Globus pallidus (tissue), 1 donor: ENCODE measurements at regions not wholly inside any gene's neighbourhood (a gene's known extent, or its start where the extent isn't known, plus 50 kb on each side); places are given as distances from the start of the nearest gene placed in this dataset.

Experiments used
- DNase-seq: peaks from one replicate; pipeline ENCODE4 v3.0.0-alpha.2; 2015; ENCODE audit warnings: low spot score

DNA sequence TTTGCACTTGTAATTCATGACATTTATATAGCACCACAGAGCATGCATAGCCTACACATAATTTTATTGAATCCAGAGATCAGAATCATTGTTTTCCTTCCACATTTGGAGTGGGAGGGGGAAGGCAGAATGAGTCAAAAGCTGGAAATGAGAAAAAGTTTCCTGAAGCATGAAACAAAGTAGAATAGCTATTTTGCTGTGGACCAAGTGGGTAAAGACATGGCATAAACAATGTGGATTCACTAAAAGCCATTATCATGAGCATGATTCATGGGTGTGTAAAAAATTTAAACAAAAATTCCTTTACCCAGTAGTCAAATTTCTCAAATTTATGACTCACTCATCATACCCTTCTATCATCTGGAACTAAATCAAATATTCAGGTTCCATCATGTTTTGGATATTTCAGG lies 97.9 kb downstream of the YIPF5 start:
- no peak for DNase-seq

DNA sequence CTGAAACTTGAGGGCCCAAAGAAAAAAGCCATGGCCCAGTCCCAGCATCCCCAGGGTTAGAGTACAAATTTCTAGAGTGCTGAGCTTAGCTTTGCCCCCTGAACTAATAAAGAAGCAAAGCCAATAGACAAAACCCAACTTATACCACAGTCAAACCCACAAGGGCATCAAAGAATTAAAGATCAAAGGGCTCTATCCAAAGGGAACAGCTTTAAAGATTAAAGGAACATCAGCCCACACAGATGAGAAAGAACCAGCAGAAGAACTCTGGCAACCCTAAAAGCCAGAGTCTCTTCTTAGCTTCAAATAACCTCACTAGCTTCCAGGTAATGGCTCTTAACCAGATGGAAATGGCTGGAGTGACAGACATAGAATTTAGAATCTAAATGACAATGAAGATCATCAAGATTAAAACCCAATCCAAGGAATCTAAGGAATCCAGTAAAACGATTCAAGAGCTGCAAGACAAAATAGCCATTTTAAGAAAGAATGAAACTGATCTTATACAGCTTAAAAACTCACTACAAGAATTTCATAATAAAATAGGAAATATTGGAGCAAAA lies 93.9 kb downstream of the YIPF5 start:
- DNase-seq = no peak

DNA sequence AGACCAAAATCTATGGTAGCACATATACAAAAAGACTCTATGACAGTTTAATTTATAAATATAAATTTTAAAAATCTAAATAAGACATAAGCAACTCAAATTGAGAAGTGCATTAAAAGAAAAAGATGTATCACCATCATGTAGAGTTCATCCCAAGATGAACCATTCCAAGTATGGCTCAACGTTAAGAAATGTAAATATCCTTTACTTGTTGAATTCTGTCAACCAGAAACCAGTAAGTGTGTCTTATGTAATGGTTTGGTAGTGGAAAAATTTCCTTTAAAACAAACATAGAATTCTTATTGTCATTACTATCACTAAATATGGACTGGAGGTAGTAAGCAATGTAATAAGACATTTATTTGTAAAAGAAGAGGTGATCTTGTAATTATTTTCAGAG lies 87.3 kb downstream of the YIPF5 start:
- DNase-seq = no peak

DNA sequence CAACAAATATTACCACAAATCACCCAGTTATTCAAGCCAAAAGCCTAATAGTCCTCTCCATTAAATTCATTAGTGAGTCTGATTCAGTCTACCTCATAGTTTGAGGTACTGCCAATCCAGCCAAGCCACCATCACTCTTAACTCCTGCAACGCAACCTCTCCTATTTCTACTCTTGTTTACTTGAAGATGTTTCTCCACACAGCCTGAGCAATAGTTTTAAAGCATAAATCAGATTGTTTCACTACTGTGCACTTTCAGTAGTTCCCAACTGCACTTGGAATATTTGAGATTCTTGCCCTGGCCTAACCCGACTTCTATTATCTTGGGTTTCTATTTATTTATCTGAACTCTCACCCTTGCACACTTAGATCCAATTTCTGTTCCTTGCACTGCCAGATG lies 85.5 kb downstream of the YIPF5 start:
- DNase-seq = no peak

DNA sequence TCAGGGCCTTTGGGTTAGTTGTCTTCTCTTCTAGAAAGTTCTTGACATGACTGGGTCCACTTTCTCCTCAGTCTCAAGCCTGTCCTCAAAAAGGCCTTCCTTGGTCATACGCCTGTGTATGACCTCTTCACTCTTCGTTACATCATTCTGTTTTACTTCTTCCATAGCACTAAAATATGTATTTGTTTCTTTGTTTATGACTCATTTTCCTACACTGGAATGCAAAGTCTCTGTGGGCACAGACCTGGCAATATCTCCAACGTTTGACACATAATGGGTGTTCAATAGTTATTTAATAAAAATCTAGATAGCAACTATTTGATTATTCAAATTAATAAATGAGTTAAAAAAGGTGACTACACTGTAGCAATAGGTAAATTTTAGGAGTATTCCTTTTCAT lies 85.1 kb downstream of the YIPF5 start:
- DNase-seq = no peak

DNA sequence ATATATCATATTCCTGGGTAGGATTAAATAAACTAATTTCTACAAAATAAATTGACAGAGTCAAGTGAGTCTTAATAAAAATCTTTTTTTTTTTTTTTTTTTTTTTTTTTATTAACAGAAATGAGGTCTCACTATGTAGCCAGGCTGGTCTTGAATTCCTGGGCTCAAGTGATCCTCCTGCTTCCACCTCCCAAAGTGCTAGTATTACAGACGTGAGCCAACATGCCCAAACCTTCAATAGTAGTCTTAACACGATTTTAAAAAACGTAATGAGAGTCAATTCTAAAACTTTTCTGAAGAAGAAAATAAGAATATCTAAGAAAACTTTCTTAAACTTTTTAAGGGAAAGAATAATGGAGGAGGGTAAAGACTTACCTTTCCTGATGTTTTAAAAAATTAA lies 84.2 kb downstream of the YIPF5 start:
- no peak for DNase-seq

DNA sequence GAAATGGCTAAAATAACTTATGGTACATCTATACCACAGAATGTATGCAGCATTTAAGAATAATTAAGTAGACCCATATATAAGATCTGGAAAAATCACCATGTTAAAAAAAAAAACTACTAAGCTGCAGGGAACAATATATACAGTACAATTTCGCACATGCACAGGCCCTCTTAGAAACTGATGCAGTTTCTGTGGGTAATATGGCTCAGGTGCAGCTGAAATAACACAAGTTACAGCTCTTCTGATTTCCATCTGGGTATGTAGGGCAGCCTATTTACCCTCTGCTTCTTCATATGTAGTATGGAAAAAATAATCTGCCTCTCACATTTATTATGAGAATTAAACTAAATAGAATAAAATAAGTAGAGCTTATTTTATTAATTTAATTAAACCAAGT lies 82.9 kb downstream of the YIPF5 start:
- DNase-seq = no peak

DNA sequence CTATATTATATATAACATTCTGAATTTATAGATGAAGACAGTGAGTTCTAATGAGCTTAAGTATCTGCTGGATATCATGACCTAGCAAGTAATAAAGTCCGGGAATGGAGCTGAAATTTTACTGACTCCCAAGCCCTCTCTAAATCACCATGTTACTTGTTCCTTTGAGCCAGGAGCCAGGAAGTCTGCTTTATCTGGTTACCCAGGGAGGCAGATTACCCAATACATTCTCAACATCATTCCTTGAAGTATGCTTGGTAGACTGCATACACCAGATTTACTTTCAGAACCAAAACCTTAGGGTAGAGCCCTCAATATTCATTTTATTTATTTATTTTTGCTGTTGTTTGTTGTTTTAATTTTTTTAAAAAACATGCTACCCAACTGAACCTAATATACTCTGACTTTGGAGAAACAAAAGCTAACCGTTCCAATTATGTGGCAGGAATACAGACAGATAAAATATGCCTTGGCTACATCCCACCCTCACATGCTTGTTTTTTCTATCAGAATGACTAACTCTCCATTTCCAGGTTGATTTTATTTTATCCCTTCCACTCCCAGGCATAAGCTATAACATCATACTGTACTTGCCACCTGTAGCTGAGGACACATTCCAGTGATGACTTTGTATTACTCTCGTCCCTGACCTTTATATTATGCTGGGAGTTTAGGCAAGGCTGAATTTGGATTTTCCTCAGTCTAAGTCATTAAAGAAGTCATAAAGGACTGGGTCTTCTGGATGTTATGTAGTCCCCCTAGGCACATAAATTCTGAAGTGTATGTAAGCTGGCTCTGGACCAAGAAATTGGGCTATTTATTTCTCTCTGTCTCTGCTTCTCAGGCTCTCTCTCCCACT lies 82.0 kb downstream of the YIPF5 start:
- DNase-seq = no peak

DNA sequence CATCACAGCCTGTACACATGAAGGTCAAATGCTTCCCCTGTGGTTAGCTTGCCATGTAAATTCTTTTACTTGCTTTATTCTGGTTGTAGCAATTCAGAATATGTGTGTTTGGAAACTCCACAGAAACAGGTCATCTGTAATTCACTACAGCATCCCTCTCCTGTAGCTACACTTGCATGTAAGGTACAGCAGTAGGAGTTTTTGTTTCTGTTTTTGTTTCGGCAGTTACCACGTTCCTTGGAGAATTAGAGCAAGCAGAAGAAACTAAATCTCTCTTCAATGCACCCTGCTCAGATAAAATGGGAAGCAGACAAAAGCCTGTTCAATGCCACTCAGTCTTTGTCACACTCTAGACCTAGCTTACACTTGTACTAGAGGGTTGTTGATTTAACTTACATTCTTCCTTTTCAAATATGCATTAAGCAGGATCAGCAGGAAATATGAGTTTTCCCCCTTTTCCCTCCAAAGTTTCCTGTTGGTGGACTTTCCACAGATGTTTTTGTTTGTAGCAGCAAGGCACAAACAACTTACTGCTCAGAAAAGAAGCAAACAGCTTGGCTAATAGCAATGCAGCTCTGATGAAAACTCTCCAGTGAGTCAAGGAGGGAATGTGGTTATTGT lies 80.9 kb downstream of the YIPF5 start:
- no peak for DNase-seq

DNA sequence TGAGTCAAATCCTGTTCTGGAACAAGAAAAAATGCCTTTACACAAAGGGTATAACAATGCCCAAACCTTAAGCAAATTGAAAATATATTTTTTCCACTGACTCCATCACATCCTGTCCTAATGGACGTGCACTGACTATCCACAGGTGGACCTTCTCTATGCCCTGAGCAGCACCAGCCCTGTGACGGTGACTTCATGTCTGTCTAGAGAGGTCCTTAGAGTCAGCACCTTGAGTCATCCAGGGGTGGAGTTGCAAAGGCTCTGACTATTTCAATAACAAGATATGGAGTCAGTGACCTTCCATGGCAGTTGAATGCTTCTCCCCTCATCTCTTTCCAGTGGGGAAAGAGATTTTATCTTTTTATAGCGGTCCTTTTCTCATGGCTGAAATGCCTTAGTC lies 78.0 kb downstream of the YIPF5 start:
- DNase-seq = no peak

DNA sequence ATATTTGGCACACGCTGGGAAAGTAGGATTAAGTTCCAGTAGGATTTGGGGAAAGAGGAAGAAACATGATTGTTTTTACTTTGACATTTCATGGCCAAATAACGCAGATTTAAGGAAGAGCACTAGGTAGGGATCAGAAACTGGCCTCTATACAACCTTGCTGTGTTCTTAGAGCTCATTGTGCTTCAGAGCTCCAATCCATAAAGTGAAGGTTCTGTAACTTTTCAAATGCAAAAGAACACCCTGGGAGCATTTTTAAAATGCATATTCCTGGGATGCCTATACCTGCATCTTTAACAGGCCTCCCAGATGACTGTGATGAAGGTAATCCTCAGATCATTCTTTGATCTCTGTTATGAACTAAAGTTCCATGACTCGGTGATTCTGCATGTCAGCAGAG lies 77.1 kb downstream of the YIPF5 start:
- DNase-seq = no peak

DNA sequence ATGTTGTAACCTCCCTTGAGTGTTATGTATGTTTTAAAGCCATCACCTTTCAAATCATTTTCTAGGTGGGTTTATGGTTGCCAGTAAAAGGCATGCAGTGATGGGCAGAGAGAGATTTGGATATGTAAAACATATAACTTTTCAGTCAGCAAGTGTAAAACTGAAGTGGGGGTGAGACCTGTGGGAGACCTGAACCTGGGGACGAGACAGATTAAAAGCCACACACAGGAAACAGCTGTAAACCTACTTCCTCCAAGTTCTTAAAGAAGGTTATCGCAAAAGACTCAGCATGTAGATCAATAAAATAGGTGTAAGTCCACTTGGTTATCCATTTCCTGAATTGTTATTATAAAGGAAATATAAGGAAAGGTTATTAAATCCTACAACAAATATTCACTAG lies 76.6 kb downstream of the YIPF5 start:
- no peak for DNase-seq

DNA sequence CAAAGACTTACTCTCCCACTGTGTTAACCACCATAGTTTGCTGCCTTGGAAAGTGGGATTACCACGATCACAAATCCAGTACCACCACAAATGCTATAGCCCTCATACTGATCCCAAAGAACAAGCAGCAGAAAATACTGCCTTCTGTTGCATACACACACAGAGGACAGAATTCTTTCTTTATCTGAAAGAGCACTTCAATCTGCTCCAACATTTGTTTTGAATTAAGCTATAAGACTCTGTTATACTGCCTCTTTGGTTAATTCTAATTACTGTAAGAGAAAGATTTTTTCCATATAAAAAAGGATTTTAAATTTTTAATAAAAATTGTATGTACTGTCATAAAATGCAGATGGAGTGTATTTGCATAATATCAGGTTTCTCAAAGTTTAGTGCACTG lies 69.8 kb downstream of the YIPF5 start:
- no peak for DNase-seq

DNA sequence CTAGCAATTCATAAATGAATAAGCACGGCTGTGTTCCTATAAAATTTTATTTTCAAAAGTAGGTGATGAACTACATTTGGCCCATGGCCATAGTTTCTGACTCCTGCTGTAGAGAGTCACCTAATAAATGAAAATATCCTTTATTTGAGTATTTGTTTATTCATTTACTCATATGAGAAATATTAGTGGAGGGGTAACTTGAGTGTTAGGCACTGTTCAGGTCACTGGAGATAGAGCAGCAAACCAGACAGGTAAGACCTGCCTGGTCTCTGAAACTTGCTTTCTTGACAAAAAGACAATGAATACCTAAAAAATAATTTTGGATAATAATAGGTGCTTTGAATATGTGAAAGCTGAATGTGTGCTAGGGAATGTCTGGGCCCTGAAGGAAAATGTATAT lies 68.8 kb downstream of the YIPF5 start:
- DNase-seq = no peak

DNA sequence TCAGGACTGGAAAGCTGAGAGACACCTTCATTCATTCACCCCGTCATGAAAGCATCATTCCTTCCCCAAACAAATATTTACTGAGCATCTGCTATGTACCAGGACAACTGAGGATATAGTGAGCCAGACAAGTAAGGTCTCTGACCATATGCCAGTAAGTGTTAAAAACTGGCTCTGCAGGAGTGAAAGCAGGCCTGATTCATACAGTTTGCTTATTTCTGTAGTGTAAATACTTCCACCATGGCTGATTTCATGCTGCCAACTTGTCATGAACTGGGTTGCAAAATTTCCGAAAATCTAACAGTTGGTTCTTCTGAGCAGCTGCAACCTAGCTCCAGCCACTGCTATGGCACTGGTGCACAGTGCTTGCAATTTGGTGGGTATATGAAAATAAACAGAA lies 68.1 kb downstream of the YIPF5 start:
- DNase-seq = no peak

DNA sequence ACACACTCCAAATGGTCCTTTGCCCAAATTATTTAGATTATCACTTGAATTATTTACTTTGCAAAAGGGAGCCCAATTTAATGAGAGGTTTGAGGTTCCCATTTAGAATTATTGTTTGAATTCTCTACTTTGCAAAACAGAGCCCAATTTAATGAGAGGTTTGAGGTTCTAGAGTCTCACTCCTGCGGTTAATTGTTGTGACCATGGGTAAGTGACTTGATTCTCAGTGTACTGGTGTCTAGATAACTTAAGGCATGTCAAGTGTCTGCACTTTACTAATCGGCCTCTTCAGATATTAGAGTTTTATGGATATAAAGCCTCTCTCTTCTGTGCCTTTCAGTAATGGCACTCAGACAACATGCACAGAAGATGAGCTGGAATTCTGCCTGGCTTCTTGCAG lies 67.5 kb downstream of the YIPF5 start:
- DNase-seq = no peak

DNA sequence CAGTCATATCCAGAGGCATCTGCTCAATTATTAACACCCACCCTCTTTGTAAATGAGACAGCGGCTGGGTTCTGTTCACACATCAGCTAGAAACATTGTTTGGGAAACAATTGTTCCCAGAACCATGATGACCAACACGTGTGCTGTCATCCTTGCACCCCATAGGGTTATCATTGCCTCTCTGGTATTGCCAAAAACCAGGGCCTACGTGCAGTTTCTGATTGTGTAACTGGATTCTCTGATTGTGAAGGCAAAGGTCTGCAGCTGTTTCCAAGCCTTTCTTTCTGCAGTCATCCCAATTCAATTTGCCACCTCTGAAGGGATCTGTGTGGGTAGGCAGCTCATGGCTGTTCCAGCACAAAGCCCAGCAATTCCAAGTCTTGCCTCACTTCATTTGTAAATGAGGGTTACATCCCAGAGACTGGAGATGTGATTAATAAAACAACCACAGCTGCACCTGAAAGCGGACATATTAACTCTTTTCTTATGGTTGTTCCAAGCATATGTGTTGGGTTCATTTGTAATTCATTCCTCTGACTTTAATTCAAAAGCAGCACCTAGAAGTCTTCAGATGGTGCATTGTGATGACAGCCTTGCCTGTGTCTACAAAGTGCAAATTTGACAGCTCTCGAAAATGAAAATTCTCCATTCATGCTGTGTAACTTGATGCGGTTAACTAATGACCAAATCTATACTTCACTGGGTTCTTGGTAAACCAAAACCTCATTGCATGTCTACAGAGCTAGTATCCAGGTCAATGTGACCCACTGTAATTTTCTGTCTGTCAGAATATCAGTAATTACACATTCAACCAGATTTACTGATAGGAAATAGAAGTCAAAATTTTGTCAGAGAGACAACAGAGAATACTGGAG lies 66.6 kb downstream of the YIPF5 start:
- DNase-seq = no peak

DNA sequence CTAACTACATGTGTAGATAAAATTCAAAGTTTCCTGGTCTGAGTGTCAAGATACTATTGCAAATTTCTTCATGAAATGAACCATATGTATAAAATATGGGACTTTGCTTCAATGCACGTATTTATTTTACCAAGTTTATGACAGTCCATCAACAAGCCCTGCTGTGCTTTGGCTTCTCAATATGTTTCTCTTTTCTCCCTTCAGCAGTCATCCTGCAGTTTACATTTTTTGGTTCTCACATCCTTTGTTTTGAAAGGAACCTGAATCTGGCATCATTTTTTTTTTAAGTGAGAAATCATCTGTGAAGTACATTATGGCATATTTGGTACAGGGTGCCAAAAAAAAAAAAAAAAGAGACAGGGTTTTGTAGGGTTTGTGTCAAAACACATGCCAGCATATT lies 65.1 kb downstream of the YIPF5 start:
- no peak for DNase-seq

DNA sequence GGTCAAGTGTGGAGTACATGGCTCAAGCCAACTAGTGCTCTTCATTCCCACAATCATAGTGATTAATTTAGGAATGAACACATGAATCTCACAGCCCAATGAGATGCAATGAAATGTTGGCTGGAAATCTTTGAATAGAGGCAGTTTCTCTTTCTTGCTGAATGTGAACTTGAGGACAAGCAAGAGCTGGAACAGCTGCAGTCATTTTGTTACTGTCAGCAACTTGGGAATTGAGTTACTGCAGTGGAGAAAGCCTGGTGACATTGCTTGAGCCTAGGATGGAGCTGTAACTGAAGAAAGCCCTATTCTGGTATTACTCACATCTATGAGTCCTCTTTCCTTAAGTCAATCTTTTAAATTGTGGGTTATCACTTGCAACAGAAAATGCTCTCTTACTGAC lies 62.3 kb downstream of the YIPF5 start:
- DNase-seq = no peak
